Panc1 (cell line): ENCODE measurements at regions not wholly inside any gene's neighbourhood (a gene's known extent, or its start where the extent isn't known, plus 50 kb on each side); places are given as distances from the start of the nearest gene placed in this dataset.

ENCODE experiments used
- ATAC-seq: fragments of 200-7000 bp; cut with Tn5 transposase; 2 replicates; pipeline ENCODE4 v1.9.1; 2020; ENCODE audit warnings: mild to moderate bottlenecking, moderate library complexity
- BruUV-seq: library from RNA; stranded (reverse); fragments of 400-500 nt; replicated peaks from 2 replicates; lab custom pipeline; 2021; lab: Mats Ljungman, UMichigan
- CTCF ChIA-PET: fragments of 300-600 bp; sonication (Branson Sonifier 250); formaldehyde crosslinking; loops from one replicate; lab custom pipeline; 2022; ENCODE audit warnings: antibody characterized with exemption; lab: Charles Lee
- POLR2A ChIA-PET: fragments of 300-600 bp; sonication (Branson Sonifier 250); formaldehyde crosslinking; loops from one replicate; lab custom pipeline; 2022; ENCODE audit warnings: antibody characterized with exemption; lab: Charles Lee
- DNase-seq: peaks from one replicate; pipeline ENCODE4 v3.0.0-alpha.2; 2010; ENCODE audit warnings: low read depth, low spot score
- H3K27ac ChIP-seq: 2 replicates; pipeline ENCODE4 v1.5.1; 2011; ENCODE audit warnings: mild to moderate bottlenecking, low read length, inconsistent platforms
- H3K27me3 ChIP-seq: fragments of 200-500 bp; sonication (Bioruptor generic); 2 replicates; pipeline ENCODE4 v1.6.0; 2014; ENCODE audit warnings: low read length, inconsistent platforms; ENCODE audit not compliant: control insufficient read depth, insufficient read depth
- H3K36me3 ChIP-seq: fragments of 200-500 bp; sonication (Bioruptor generic); 2 replicates; pipeline ENCODE4 v1.5.1; 2014; ENCODE audit warnings: inconsistent platforms, mild to moderate bottlenecking, low read length, moderate library complexity; ENCODE audit not compliant: control insufficient read depth, insufficient read depth
- H3K4me1 ChIP-seq: 2 replicates; pipeline ENCODE4 v1.5.1; 2011; ENCODE audit warnings: inconsistent platforms, mild to moderate bottlenecking, low read length, moderate library complexity; ENCODE audit not compliant: control insufficient read depth, insufficient read depth
- H3K4me3 ChIP-seq, 2 experiments: 2 replicates each; pipeline ENCODE4 v1.5.1; 2011 to 2012; ENCODE audit warnings: low read depth in 2 of 2, low read length in 2 of 2, mild to moderate bottlenecking in 2 of 2, inconsistent platforms in 1 of 2, moderate library complexity in 1 of 2
- H3K9me3 ChIP-seq: fragments of 200-500 bp; sonication (Bioruptor generic); 2 replicates; pipeline ENCODE4 v1.5.1; 2014; ENCODE audit warnings: low read depth, mild to moderate bottlenecking, inconsistent platforms, low read length, moderate library complexity; ENCODE audit not compliant: control insufficient read depth, insufficient read depth
- POLR2AphosphoS5 ChIP-seq: IDR thresholded peaks from 2 replicates; pipeline ENCODE4 v1.6.1; 2012; ENCODE audit warnings: mild to moderate bottlenecking, low read depth, low read length, moderate library complexity
- SIN3A ChIP-seq: IDR thresholded peaks from 2 replicates; pipeline ENCODE4 v1.6.1; 2012; ENCODE audit warnings: low read depth, mild to moderate bottlenecking, low read length, moderate library complexity, borderline replicate concordance; ENCODE audit not compliant: insufficient read depth
- TCF7L2 ChIP-seq: IDR thresholded peaks from 2 replicates; pipeline ENCODE4 v1.6.1; 2011; ENCODE audit warnings: mild to moderate bottlenecking, low read depth, low read length, inconsistent platforms
- in situ Hi-C: cut with HindIII; loops from 2 replicates; pipeline ENCODE4 v1.10.0; 2016; ENCODE audit warnings: low sequenced_read_pairs, low pct_unique_long_range_greater_than_20kb
- intact Hi-C: fragments of 100-400 bp; cut with micrococcal nuclease; formaldehyde crosslinking; loops from one replicate; pipeline ENCODE4 v1.10.0; 2022; ENCODE audit not compliant: unreplicated experiment
- TF ChIP-seq, protein P1 (sequence below), 2 experiments: IDR thresholded peaks; 2 replicates each; pipeline ENCODE4 v1.6.1; 2011 to 2012; ENCODE audit warnings: low read depth in 2 of 2, control low read depth in 1 of 2, low read length in 1 of 2, mild to moderate bottlenecking in 1 of 2, moderate library complexity in 1 of 2; ENCODE audit not compliant: insufficient read depth in 1 of 2
- TF ChIP-seq, protein P2 (sequence below): fragments of 450-650 bp; IDR thresholded peaks from 2 replicates; pipeline ENCODE4 v1.5.1; 2017; ENCODE audit warnings: mild to moderate bottlenecking

DNA sequence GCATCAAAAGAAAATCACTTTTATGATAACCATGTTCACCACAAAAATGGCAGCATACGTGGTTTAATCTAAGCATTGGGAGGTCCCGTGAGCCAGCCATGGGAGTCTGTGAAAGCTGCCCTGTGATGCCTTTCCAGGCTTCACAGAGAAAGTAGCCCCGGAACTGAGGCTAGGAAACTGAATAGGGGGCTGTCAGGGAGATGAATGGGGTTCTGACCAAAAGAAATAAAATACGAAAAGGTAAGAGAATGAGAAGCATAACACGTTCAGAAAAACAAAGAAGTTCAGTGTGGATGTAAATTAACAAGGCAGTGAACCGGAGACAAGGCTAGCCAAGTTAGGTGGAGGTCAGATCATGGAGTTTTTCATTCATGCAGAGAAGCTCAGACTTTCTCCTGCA lies 118.9 kb downstream of the ANXA2 start:
- intact Hi-C loops: no loop called here
- DNase-seq: no peak
- Histone ChIP-seq H3K4me3 (no peak overlapping the region), H3K4me1 (no peaks in the 10 kb centered on the region), H3K36me3 (no peaks in the 10 kb centered on the region), H3K27ac (no peak overlapping the region), H3K27me3 (peaks cover 8% of the 10 kb centered on the region; the same call in 1 of the 2 replicates), H3K9me3 (peaks cover 6% of the 10 kb centered on the region)
- no peak for ATAC-seq
- TF ChIP-seq TCF7L2 (no peak), POLR2AphosphoS5 (no peak), SIN3A (no peak)
- TF ChIP-seq, protein P1, sequence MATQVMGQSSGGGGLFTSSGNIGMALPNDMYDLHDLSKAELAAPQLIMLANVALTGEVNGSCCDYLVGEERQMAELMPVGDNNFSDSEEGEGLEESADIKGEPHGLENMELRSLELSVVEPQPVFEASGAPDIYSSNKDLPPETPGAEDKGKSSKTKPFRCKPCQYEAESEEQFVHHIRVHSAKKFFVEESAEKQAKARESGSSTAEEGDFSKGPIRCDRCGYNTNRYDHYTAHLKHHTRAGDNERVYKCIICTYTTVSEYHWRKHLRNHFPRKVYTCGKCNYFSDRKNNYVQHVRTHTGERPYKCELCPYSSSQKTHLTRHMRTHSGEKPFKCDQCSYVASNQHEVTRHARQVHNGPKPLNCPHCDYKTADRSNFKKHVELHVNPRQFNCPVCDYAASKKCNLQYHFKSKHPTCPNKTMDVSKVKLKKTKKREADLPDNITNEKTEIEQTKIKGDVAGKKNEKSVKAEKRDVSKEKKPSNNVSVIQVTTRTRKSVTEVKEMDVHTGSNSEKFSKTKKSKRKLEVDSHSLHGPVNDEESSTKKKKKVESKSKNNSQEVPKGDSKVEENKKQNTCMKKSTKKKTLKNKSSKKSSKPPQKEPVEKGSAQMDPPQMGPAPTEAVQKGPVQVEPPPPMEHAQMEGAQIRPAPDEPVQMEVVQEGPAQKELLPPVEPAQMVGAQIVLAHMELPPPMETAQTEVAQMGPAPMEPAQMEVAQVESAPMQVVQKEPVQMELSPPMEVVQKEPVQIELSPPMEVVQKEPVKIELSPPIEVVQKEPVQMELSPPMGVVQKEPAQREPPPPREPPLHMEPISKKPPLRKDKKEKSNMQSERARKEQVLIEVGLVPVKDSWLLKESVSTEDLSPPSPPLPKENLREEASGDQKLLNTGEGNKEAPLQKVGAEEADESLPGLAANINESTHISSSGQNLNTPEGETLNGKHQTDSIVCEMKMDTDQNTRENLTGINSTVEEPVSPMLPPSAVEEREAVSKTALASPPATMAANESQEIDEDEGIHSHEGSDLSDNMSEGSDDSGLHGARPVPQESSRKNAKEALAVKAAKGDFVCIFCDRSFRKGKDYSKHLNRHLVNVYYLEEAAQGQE (IDR thresholded peaks at IDR 0.05; ENCODE audit: insufficient read depth in 1 of 2, low read depth in 2 of 2, low read length in 1 of 2): no peak
- TF ChIP-seq, protein P2, sequence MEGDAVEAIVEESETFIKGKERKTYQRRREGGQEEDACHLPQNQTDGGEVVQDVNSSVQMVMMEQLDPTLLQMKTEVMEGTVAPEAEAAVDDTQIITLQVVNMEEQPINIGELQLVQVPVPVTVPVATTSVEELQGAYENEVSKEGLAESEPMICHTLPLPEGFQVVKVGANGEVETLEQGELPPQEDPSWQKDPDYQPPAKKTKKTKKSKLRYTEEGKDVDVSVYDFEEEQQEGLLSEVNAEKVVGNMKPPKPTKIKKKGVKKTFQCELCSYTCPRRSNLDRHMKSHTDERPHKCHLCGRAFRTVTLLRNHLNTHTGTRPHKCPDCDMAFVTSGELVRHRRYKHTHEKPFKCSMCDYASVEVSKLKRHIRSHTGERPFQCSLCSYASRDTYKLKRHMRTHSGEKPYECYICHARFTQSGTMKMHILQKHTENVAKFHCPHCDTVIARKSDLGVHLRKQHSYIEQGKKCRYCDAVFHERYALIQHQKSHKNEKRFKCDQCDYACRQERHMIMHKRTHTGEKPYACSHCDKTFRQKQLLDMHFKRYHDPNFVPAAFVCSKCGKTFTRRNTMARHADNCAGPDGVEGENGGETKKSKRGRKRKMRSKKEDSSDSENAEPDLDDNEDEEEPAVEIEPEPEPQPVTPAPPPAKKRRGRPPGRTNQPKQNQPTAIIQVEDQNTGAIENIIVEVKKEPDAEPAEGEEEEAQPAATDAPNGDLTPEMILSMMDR: no peak
- CTCF ChIA-PET: no interaction called here
- BruUV-seq: no TSS peak
- in situ Hi-C loops: no loop called here
- POLR2A ChIA-PET: no interaction called here

DNA sequence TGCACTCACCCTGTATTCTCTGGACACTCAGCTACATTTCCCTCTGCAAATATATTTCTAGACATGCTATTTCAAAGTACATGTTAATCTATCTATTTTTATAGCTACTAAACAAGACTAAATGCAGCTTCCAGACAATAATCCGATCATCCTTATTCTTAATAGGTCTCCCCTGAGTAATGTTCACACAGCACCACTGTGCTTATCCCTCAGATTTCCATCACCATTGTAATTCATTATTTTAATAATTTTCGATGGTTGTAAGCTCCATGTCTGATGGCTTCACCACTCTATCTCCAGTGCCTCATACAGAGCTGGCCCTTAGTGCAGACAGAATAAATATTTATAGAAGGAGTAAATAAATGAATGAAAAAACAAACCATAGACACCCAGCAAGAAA lies 117.5 kb downstream of the ANXA2 start:
- ATAC-seq: no peak
- Histone ChIP-seq H3K27me3 (peaks cover 8% of the 10 kb centered on the region; the same call in 1 of the 2 replicates), H3K4me1 (no peaks in the 10 kb centered on the region), H3K36me3 (no peaks in the 10 kb centered on the region), H3K9me3 (peaks cover 6% of the 10 kb centered on the region), H3K27ac (no peak overlapping the region), H3K4me3 (no peak overlapping the region)
- TF ChIP-seq SIN3A (no peak), TCF7L2 (no peak), POLR2AphosphoS5 (no peak)
- TF ChIP-seq, protein P2: no peak
- TF ChIP-seq, protein P1 (IDR thresholded peaks at IDR 0.05; ENCODE audit: insufficient read depth in 1 of 2, low read depth in 2 of 2, low read length in 1 of 2): no peak
- ChIA-PET CTCF (no interaction called here), POLR2A (interaction anchor here (0.6 kb wide), 1 partner anchor 68 kb away, joined by 3 read pairs; no protein-coding TSS in a partner anchor)
- BruUV-seq: no TSS peak
- intact Hi-C loops (no loop called here), in situ Hi-C loops (no loop called here)
- no peak for DNase-seq
